Femur (tissue), 1 donor: ENCODE measurements at regions not wholly inside any gene's neighbourhood (a gene's known extent, or its start where the extent isn't known, plus 50 kb on each side); places are given as distances from the start of the nearest gene placed in this dataset.
"Not testable (repeated sequence)": the region's sequence is repeated elsewhere in the genome, so short reads cannot be mapped to it uniquely, and the experiment has no call there.

ENCODE experiments used
- DNase-seq: peaks from one replicate; pipeline ENCODE4 v3.0.0-alpha.2; 2017

DNA sequence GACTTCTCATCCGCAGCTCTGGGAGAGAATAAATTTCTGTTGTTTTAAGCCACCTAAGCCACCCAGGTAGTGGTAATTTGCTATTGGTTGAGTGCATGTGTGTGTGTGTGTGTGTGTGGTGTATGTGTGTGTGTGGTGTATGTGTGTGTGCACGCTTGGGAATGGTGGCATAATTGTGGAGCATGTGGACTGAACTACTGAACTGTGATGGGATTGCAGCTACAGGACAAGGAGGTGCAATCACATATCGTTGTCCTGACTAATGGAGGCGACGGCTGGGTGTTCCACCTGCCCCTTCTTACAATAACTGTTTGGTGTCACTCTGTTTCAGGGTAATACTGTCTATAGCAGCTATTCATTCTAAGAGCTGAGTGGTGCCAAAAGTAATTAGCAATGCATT, 448.7 kb upstream of the PFKP start:
- DNase-seq: no peak

DNA sequence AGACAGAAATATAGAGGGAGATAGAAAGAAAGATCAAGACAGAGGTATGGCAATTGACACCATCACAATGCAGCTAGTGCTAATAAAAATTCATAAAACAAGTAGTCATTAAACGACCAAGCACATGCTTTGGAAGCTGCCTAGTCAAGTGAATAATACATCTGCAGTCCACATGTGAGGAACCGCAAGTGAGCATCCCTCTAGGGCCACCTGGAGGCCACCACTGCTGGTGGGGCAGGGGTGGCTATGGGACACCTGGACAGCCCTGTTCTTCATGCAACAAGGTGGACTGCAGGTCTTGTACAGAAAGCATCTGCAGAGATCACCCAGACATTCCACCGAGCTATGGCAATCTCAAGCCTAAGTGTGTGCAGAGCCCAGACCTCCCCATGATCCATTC, 451.1 kb upstream of the PFKP start:
- DNase-seq: no peak

DNA sequence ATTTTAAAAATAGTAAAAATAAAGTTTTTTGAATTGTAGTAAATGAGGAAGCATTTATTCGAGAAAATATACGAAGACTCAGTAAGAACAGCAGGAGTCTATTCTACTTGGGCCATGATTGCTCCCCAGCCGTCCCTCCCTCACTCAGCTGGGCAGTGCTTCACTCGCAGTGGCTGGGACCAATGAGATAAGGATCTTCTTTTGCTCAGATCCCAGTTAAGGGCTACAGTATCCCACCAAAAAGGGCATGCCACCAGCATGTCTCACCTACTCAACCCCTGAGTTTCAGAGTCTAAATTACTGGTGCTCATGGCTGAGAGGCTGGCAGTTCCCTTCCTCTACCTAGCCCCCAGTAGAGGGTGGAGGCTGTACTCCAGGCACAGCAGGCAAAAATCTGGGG, 455.7 kb upstream of the PFKP start:
- no peak for DNase-seq

DNA sequence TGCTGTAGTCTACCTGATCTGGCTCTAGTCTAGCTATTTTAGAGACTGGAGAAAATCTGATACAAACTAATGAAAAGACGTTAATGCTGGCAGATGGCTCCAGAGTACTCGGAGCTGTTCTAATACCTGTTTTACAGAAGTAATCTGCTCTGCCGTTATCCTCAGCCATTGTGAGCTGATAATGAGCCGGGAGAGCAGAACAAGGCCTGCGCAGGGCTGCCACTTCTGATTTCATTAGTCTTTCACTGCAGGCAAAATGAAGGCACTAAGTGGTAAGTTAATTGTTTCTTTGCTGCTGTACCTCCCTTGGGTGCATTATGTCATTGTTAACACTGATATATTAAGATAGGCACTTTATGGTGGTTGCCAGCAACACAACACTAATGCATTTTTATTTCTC, 456.4 kb upstream of the PFKP start:
- no peak for DNase-seq

DNA sequence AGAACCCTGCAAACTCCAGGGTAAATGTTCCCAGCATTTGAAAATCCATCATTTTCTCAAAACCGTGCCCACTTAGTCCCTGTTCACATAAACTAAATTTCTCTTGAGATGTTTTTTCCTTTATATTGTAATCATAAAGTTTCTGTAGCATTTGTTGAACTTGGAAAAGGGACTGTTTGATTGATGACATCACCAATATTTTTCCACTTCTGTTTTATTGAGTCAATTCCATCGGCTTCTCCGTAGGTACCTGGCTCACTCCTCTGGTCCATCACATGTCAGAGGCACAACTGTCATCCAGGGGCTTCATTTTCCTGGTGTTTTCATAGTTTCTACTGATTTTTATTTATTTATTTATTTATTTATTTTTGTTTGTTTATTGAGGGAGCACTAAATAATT, 462.5 kb upstream of the PFKP start:
- DNase-seq: no peak

DNA sequence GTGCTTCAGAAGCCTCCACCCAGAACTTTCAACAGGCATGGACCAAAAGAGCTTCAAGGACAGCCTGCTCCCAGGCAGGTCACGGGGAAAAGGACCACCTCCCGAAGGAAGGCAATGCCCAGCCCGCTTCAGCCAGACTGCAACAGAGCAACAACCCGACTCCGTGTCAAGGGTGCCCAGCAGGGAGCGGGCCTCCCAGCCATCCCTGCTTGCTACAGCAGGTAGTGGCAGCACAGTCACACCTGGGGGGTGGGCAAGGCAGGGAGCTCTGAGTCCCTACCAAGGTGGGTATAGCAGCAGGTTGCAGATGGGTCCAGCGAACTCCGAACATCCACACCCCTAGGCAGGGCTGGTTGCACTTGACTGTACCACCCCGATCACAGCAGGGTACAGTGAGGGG, 467.8 kb upstream of the PFKP start:
- DNase-seq: no peak

DNA sequence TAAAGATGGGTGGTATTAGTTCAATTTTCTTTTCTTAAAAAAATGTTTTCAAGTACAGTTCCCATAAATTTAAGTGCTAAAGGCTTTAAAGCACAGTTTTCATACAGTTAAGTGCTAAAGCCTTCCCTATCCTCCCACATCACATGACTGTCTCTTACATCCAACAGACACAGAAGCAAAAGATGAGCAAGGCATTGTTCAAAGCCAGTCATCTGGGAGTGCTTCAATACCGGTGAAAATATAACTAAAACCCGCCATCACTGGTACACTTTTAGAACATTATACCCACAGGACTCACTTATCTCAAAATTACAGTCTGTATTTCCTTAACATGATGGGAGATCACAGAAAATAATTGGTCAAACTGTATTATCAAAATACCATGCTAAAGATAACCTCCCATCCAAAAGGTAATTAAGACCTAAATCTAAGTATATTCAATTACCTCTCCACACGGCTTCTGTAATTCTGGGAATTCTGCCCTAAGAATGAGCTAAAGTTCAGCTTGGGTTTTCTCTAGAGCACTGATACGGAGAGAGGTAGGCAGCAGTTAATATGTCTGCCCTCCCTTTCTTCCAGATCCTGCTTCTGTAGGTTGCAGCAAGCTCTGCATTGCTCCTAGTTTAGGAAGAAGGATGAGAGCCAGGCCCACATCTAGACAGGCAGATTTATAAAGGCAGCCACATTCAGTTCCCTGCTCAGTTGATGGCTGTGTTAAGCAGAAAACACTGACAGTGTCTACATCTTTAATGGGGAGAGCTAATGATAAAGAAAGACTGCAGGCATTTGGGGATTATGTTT, 474.8 kb upstream of the PFKP start:
- DNase-seq: no peak

DNA sequence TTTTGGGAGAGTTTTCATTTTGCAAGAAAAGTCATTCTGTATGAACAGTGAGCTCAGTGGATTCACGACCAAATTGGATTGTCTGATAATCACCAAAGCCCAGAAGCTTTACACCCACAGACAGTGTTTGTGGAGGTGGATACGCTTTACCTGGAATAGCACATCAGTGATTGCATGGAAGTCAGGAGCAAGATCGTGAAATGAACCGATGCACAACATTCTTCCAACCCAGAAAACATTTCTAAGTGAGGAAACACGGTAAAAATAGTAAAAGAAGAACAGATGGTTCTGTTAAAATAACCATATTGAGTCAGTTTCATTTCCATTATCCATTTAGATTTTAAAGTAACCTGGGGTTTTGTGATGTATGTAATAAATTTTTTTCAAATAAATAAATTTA, 478.2 kb upstream of the PFKP start:
- no peak for DNase-seq

DNA sequence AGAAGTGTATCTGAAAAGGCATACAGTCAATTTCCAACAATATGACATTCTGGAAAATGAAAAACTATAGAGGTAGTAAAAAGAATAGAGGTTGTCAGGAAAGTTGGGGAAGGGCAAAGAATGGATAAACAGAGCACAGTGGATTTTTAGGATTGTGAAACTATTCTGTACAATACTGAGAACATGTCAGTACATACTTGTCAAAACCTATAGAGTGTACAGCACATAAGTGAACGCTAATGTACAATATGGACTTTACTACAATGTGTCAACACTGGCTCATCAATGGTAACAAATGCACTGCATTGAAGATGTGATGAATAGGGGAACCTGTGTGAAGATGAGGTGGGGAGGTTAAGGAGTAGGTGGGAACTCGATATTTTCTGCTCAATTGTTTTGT, 483.0 kb upstream of the PFKP start:
- no peak for DNase-seq

DNA sequence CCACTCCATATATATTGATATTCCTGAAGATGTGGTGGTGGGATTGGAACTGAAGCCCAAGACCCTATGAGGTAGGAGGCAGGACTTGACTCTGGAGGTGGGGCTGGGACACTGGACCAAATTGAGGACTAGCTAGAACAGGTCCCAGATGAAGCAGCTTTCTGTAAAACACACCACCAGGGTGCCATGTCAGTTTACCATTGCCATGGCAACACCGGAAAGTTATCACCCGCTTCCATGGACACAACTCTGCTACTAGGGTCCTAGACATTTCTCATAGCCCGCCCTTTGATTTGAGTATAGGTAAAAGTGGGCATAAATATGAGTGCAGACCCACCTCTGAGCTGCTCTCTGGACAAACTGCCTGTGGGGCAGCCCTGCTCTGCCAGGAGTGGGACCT, 490.5 kb upstream of the PFKP start:
- DNase-seq: no peak

DNA sequence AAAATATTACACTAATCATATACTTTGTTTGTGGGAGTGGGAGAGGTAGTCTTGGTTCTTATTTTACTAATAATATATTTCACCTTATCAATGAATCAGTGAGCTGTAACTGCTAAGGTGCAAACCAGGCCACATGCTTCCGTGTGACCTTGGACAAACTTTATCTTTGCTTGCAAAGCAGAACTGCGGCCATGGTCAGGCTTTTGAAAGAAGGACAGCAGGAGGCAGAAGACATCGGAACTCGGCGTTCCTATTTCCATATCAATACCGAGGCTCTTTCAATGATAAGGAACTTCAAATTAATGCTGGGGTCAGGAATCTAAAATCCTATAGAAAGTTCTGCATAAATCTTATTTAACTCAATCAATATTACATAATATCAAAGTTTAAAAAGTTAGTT, 491.9 kb upstream of the PFKP start:
- no peak for DNase-seq

DNA sequence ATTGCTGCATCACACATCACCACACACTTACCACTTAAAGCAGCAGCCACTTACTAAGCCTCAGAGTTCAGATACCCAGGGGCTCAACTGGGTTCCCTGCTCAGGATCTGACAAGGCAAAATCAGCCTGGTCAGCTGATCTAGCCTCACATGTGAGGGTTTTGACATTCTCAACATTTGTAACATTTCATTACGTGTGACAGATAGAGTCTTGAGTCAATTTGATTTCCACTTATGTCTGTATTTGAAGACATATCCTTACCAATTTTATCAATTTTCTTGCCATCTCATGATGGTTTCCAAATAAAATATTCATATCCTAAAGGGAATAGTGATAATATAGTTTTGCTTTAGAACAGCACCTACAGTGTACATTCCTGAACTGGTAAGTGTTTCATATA, 494.7 kb upstream of the PFKP start:
- no peak for DNase-seq

DNA sequence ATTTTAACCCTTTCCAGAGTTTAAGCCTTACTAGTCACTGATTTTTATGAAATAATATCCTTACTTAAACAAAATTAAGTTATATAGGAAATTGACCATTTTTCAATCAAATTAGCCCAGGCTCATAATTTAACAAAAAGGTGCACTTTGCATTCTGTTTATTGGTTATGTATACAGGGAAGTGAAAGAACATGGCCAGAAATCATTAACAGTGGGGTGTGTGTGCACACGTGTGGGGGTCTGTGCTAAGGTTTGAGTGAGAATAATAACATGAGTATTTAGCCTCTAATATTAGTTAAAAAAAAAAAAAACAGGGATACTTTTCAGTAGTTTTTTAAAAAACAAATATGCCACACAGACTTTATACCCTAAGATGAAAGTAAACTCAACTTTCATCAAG, 510.5 kb upstream of the PFKP start:
- DNase-seq: no peak

DNA sequence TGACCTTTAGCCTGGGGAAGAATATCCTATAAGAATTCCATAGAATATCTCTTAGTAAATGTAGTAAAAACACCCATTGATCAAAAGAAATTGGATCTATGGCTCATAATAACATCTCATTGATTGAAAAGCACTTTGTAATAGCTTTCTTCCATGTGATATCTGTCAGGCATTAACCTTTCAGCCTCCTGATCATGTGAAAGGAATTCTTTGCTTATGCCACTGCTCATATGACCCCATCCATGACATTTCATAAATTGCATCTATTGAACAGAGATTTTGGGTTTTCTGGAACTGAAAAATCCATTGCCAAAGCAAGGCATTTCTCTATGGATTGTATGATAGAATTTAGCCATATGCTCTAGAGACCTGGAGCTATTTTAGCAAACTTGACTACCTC, 519.3 kb upstream of the PFKP start:
- no peak for DNase-seq

DNA sequence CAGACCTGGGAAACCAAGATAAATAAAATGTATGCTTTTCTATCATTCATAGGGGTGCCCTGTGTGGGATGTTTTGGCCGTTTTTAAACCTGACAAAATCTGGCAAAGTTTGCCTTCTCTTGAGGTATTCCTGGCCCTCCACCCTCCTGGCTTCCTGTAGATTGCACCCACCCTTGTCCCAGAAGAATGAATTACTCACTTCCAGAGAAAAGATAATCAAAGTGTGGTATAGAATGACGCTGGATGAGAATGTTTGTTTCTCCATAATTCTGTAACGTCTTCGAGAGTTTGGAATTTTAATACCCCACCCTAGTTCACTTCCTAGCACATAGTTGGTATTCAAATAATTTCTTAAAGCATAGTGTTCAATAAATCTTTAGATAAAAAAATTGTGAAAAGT, 519.7 kb upstream of the PFKP start:
- no peak for DNase-seq

DNA sequence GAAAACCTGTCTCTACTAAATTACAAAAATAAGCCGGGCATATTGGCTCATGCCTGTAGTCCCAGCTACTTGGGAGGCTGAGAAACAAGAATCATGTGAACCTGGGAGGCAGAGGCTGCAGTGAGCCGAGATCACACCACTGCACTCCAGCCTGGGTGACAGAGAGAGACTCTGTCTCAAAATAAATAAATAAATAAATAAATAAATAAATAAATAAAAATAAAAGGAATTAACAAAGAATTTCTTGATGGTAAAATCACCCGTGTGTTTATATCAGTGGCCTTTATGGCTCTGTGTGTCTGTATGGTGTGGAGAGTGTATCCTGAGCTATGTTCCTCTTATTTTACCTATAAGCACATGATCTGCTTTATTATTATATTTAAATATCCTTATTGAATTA, 520.5 kb upstream of the PFKP start:
- not testable (repeated sequence) for DNase-seq

DNA sequence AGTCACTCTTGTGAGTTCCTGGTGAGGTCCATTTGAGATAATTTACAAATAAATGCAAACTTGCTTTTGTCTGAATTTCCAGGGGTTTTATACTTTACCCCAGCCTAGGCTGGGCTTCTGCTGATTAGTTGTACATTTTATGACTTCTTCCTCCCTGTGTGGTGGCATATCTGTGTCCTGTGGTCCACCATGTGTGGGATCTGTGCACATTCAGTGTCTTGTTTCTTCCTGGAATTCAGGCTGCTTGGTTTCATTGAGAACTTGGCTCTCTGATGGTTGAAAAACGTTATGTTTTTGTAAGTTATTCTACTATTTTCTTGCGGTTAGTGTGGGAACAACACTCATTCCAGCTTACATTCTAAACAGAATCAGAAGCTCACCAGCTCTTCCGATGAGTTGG, 523.4 kb upstream of the PFKP start:
- no peak for DNase-seq

DNA sequence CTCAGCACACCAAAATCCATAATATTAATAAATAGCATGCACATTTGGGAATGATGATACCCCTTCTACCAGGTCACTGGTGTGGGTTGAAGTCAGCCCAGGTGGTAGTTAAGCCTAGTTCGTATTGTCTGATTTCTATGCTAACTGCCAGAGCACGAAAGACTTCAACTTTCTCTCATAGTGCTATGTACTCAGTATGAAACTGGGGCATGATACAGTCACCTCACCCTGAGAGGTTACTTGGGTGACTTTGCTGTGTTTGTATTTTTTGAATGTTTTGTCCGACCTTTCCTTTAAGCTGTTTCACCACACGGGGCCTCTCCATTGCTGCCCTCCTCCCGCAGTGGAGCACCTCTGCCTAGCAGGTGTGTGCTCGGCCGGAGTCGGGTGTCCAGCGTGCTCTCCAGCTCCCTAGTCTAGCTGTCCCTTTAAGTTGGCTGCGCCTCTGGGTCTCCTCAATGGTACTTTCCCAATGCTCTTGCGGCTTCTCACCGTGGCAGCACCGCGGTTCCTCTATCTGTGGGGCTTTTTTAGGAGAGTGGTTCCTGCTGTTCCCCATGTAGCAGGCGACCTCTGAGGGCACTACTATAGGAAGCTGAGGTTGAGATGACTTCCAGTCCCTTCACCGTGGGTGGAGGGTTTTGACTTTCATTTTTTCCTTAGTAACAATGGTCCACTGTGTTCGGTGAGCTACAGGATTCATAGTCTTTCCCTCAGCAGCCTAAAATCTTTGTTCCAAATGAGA, 524.0 kb upstream of the PFKP start:
- DNase-seq: no peak

DNA sequence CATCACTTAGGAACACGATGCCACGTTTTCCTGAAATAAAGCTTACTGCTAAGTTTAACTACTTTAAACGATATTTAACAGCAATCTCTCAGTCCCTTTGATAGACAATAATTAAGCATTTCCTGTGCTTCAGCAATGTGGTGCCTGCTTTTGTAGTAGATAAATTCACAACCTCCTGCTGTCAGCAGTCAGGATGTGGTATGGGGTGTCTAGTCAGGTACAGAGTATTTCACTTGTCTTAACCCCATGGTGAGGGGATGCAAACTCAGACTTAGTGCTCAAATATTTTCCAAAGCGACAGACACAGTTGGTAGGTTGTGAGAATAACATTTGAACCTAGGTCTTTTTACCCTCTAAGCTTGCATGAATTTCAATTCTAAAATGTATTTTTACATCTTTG, 526.2 kb upstream of the PFKP start:
- no peak for DNase-seq

DNA sequence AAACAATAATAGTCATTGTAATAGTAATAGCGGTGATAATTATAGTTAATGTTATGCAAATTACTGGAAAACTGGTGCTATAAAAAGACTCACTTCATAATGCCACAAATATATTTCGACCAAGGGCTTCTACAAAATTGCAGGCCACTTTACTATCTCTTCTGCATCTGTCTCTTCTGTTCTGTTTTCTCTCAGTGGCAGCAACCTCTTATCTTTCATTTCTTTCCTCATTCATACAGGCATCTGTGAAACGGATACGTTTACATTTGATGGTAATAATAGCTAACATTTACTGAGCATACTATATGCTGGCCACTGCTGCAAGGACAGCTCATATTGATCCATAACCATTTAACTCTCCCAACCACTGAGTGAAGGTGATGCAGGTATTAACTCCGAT, 537.4 kb upstream of the PFKP start:
- no peak for DNase-seq

DNA sequence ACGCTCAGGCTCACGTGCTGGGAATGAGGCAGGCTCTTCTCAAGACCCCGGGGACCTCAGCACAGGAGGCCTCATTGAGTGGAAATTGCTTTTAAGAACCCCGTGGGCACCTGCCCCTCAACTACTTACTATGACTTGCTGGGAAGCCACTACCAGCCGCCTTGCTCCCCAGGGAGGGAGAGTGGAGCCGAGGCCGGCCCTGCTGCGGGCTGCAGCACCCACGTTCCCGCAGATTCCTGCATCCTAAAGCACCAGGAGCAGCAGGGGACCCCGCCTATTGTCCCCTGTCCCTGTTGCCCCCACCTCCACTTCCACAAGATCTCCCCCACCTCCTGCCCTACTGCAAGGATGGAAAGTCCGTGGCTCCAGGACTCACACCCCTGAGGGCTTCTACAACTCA, 541.6 kb upstream of the PFKP start:
- no peak for DNase-seq

DNA sequence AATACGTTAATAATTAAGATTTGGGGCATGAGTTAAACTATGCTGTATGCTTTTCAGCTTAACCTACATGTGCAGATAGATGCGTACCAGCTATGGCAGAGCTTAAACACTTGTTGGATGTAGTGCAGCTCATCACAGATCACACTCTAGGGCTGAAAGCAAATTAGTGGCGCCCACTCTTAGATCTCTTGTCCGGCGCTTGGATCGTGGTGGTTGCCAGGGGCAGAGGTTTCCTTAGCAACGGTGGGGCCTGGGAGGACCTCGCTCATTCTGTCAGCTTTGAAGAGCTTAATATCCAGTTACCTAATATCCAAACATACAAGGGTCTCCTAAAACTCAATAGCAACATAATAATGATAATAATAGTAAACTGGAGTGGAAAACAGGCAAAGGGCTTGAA, 548.2 kb upstream of the PFKP start:
- no peak for DNase-seq

DNA sequence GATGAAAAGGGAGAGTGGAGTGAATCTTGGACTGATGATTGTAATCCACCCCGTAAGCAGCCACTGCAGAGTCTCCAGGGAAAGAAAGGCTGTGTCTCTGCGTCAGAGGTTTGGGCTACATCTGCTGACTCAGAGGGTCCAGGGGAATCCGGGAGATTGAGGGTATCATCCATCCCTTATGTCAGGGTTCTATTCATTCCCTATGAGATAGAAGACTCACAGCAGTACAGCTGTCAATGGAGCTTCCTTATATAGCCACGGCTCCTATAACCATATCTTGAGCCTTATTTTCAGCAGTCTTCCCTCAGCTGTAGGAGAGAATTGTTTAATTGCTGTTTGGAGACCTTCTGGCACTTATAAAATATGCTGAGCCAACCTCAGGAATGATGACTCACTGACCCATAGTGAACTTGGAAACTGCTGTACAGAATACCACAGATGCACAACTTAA, 558.2 kb upstream of the PFKP start:
- no peak for DNase-seq

DNA sequence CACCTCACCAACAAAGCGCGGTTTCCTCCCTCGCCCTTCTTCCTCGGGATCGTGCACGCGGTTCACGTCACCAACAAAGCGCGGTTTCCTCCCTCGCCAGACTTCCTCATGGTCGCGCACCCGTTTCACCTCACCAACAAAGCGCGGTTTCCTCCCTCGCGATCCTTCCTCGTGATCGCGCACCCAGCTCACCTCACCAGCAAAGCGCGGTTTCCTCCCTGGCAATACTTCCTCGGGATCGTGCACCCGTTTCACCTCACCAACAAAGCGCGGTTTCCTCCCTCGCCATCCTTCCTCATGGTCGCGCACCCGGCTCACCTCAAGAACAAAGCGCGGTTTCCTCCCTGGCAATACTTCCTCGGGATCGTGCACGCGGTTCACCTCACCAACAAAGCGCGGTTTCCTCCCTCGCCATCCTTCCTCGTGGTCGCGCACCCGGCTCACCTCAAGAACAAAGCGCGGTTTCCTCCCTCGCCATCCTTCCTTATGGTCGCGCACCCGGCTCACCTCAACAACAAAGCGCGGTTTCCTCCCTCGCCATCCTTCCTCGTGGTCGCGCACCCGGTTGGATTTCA, 565.9 kb upstream of the PFKP start:
- DNase-seq: not testable (repeated sequence)
